RWPE2 (cell line): ENCODE measurements at regions not wholly inside any gene's neighbourhood (a gene's known extent, or its start where the extent isn't known, plus 50 kb on each side); places are given as distances from the start of the nearest gene placed in this dataset.

Source experiments
- ATAC-seq: fragments of 200-7000 bp; cut with Tn5 transposase; 3 replicates; pipeline ENCODE4 v1.9.1; 2021; ENCODE audit warnings: low read depth
- DNase-seq: peaks from one replicate; pipeline ENCODE4 v3.0.0-alpha.2; 2020; ENCODE audit warnings: low spot score
- H3K27ac ChIP-seq: fragments of 450-650 bp; 2 replicates; pipeline ENCODE4 v1.5.1; 2017; ENCODE audit warnings: mild to moderate bottlenecking; ENCODE audit not compliant: poor library complexity, severe bottlenecking
- H3K27me3 ChIP-seq: fragments of 250-450 bp; sonication (Bioruptor Pico); 2 replicates; pipeline ENCODE4 v1.5.1; 2021; ENCODE audit warnings: mild to moderate bottlenecking, moderate library complexity; ENCODE audit not compliant: insufficient read depth, poor library complexity, severe bottlenecking
- H3K36me3 ChIP-seq: fragments of 250-450 bp; sonication (Bioruptor Pico); 2 replicates; pipeline ENCODE4 v1.5.1; 2020; ENCODE audit warnings: low read depth, mild to moderate bottlenecking, moderate library complexity
- H3K4me1 ChIP-seq: fragments of 250-450 bp; sonication (Bioruptor Pico); 2 replicates; pipeline ENCODE4 v1.5.1; 2021; ENCODE audit warnings: mild to moderate bottlenecking, moderate library complexity; ENCODE audit not compliant: insufficient read depth, poor library complexity, severe bottlenecking
- H3K4me3 ChIP-seq: fragments of 250-450 bp; sonication (Bioruptor Pico); 2 replicates; pipeline ENCODE4 v1.5.1; 2021; ENCODE audit warnings: mild to moderate bottlenecking, moderate library complexity; ENCODE audit not compliant: severe bottlenecking
- H3K9me3 ChIP-seq: fragments of 250-450 bp; sonication (Bioruptor Pico); 2 replicates; pipeline ENCODE4 v1.5.1; 2021; ENCODE audit warnings: mild to moderate bottlenecking, moderate library complexity; ENCODE audit not compliant: severe bottlenecking
- CTCF ChIP-seq: fragments of 450-650 bp; IDR thresholded peaks from one replicate; pipeline ENCODE4 v1.5.1; 2017; ENCODE audit warnings: mild to moderate bottlenecking, moderate library complexity; ENCODE audit not compliant: poor library complexity, severe bottlenecking

- TF ChIP-seq CTCF = no peak
- H3K4me3 ChIP-seq = no peak overlapping the region
- no peaks in the 10 kb centered on the region for H3K9me3 ChIP-seq
- H3K27ac ChIP-seq = no peak overlapping the region
- no peaks in the 10 kb centered on the region for H3K27me3 ChIP-seq
- H3K36me3 ChIP-seq = no peaks in the 10 kb centered on the region
- ATAC-seq (no peak), DNase-seq (no peak)
- H3K4me1 ChIP-seq = no peaks in the 10 kb centered on the region
Measured at GRCh38 chr4:32037399-32037798, 1317.2 kb downstream of the PCDH7 start.

GRCh38 chr4:32042486-32043247 is 1322.5 kb downstream of the PCDH7 start:
- Histone ChIP-seq H3K36me3 (no peaks in the 10 kb centered on the region), H3K27me3 (no peaks in the 10 kb centered on the region), H3K4me3 (no peak overlapping the region), H3K27ac (no peak overlapping the region), H3K9me3 (no peaks in the 10 kb centered on the region), H3K4me1 (no peaks in the 10 kb centered on the region)
- ATAC-seq (no peak), DNase-seq (no peak)
- TF ChIP-seq CTCF = peak; percentile 13

- H3K27me3 ChIP-seq = no peaks in the 10 kb centered on the region
- no peak for TF ChIP-seq CTCF
- H3K27ac ChIP-seq = no peak overlapping the region
- no peaks in the 10 kb centered on the region for H3K9me3 ChIP-seq
- H3K36me3 ChIP-seq = no peaks in the 10 kb centered on the region
- H3K4me3 ChIP-seq = no peak overlapping the region
- no peaks in the 10 kb centered on the region for H3K4me1 ChIP-seq
- no peak for ATAC-seq
- DNase-seq = no peak
Measured at GRCh38 chr4:32043248-32043633, 1323.1 kb downstream of the PCDH7 start.

GRCh38 chr4:32061916-32062315 is 1341.7 kb downstream of the PCDH7 start:
- DNase-seq = no peak
- H3K27me3 ChIP-seq = no peaks in the 10 kb centered on the region
- no peaks in the 10 kb centered on the region for H3K36me3 ChIP-seq
- H3K4me1 ChIP-seq = no peaks in the 10 kb centered on the region
- no peaks in the 10 kb centered on the region for H3K9me3 ChIP-seq
- no peak for ATAC-seq
- H3K27ac ChIP-seq = no peak overlapping the region
- H3K4me3 ChIP-seq = no peak overlapping the region
- no peak for TF ChIP-seq CTCF

GRCh38 chr4:32073542-32073941 is 1353.4 kb downstream of the PCDH7 start:
- Histone ChIP-seq H3K27ac (peak overlapping the region; percentile 37), H3K4me3 (no peak overlapping the region), H3K27me3 (no peaks in the 10 kb centered on the region), H3K9me3 (no peaks in the 10 kb centered on the region), H3K4me1 (peaks cover 8% of the 10 kb centered on the region), H3K36me3 (no peaks in the 10 kb centered on the region)
- TF ChIP-seq CTCF = no peak
- ATAC-seq (peak; percentile 89), DNase-seq (no peak)
